ENCODE measurements at regions not wholly inside any gene's neighbourhood (a gene's known extent, or its start where the extent isn't known, plus 50 kb on each side); places are given as distances from the start of the nearest gene placed in this dataset.

GRCh38 chr4:38582889-38583470, 81.0 kb upstream of the KLF3 start:
- TF ChIP-seq CTCF (IDR thresholded peaks at IDR 0.05; ENCODE audit: low read depth, low read length), result no peak
- no peak for DNase-seq (ENCODE audit: low read depth in 2 of 2)
- no peak overlapping the region for H3K4me3 ChIP-seq (replicated peaks in 1 of 2; ENCODE audit: low read depth in 2 of 2, low read length in 2 of 2)

- TF ChIP-seq CTCF (IDR thresholded peaks at IDR 0.05; ENCODE audit: low read depth, low read length), result no peak
- DNase-seq (ENCODE audit: low read depth in 2 of 2), result no peak
- H3K4me3 ChIP-seq (replicated peaks in 1 of 2; ENCODE audit: low read depth in 2 of 2, low read length in 2 of 2), result no peak overlapping the region
Measured at GRCh38 chr4:38585871-38586270, 78.1 kb upstream of the KLF3 start.

- no peak for TF ChIP-seq CTCF (IDR thresholded peaks at IDR 0.05; ENCODE audit: low read depth, low read length)
- DNase-seq (ENCODE audit: low read depth in 2 of 2), result no peak
- H3K4me3 ChIP-seq (replicated peaks in 1 of 2; ENCODE audit: low read depth in 2 of 2, low read length in 2 of 2), result no peak overlapping the region
Measured at GRCh38 chr4:38587106-38587505, 76.9 kb upstream of the KLF3 start.

- no peak overlapping the region for H3K4me3 ChIP-seq (replicated peaks in 1 of 2; ENCODE audit: low read depth in 2 of 2, low read length in 2 of 2)
- DNase-seq (ENCODE audit: low read depth in 2 of 2), result no peak
- TF ChIP-seq CTCF (IDR thresholded peaks at IDR 0.05; ENCODE audit: low read depth, low read length), result no peak
Measured at GRCh38 chr4:38590046-38590445, 74.0 kb upstream of the KLF3 start.

- no peak overlapping the region for H3K4me3 ChIP-seq (replicated peaks in 1 of 2; ENCODE audit: low read depth in 2 of 2, low read length in 2 of 2)
- peak in 1 of 2 donors; percentile 56 for DNase-seq (ENCODE audit: low read depth in 2 of 2)
- no peak for TF ChIP-seq CTCF (IDR thresholded peaks at IDR 0.05; ENCODE audit: low read depth, low read length)
Measured at GRCh38 chr4:38591617-38592337, 72.2 kb upstream of the KLF3 start.

- H3K4me3 ChIP-seq (replicated peaks in 1 of 2; ENCODE audit: low read depth in 2 of 2, low read length in 2 of 2), result no peak overlapping the region
- DNase-seq (ENCODE audit: low read depth in 2 of 2), result no peak
- no peak for TF ChIP-seq CTCF (IDR thresholded peaks at IDR 0.05; ENCODE audit: low read depth, low read length)
Measured at GRCh38 chr4:38598489-38598888, 65.5 kb upstream of the KLF3 start.

All from cardiac fibroblast (primary cell).